Activated T-cell treated with anti-CD3 and anti-CD28 coated beads, Interleukin-2, amount 50 U/mL, for 4 hours (primary cell): ENCODE measurements at regions not wholly inside any gene's neighbourhood (a gene's known extent, or its start where the extent isn't known, plus 50 kb on each side); places are given as distances from the start of the nearest gene placed in this dataset.

Experiments
- ATAC-seq, 2 donors: fragments of 200-7000 bp; cut with Tn5 transposase; one replicate each; pipeline ENCODE4 v1.10.0; 2021
- DNase-seq: peaks from one replicate; pipeline ENCODE4 v3.0.0-alpha.2; 2020
- H3K27me3 Mint-ChIP-seq: one replicate; pipeline ENCODE4 v1.8.0; 2021; ENCODE audit warnings: low read depth, mixed read lengths
- H3K36me3 Mint-ChIP-seq: one replicate; pipeline ENCODE4 v1.8.0; 2022; ENCODE audit warnings: mixed read lengths; ENCODE audit not compliant: insufficient read depth
- H3K4me1 Mint-ChIP-seq: one replicate; pipeline ENCODE4 v1.8.0; 2021; ENCODE audit warnings: low read depth, mixed read lengths
- H3K4me3 Mint-ChIP-seq: one replicate; pipeline ENCODE4 v1.8.0; 2021; ENCODE audit warnings: mild to moderate bottlenecking, moderate library complexity, mixed read lengths
- H3K9me3 Mint-ChIP-seq: one replicate; pipeline ENCODE4 v1.8.0; 2021; ENCODE audit warnings: mixed read lengths

- ATAC-seq (no peak), DNase-seq (no peak)
- no peaks in the 10 kb centered on the region for H3K36me3 Mint-ChIP-seq
- no peak overlapping the region for H3K4me3 Mint-ChIP-seq
- H3K27me3 Mint-ChIP-seq = no peaks in the 10 kb centered on the region
- H3K4me1 Mint-ChIP-seq = no peaks in the 10 kb centered on the region
- H3K9me3 Mint-ChIP-seq = no peaks in the 10 kb centered on the region
These were observed 144.1 kb downstream of the SYF2 start for GRCh38 chr1:25088180-25088701.

DNA sequence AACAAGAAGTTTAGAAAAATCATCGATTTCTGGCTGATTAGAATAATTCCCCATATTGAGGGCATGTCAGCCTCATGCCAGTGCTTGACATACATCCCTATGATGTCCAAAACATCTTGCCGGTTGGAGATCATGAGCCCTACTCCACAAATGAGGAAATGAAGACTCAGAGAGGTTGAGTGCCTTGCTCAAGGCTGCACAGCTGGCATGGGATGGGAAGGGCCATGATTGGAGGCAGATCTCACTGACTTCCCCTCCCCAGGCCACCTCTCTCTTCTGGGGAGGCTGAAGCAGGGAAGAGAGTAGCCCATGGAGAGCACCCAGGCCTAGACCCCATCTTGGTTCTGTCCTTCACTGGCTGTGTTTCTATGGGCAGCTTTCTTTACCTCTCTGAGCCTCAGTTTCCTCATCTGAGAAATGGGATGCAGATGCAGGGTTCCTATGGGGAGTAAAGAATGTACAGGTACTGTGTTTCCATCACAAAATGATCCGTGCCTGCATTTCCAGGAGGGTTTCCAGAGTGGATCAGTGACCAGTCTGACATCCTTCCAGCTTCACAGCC, 145.7 kb downstream of the SYF2 start:
- Mint-ChIP-seq H3K36me3 (no peaks in the 10 kb centered on the region), H3K4me3 (no peak overlapping the region), H3K27me3 (no peaks in the 10 kb centered on the region), H3K9me3 (no peaks in the 10 kb centered on the region), H3K4me1 (no peaks in the 10 kb centered on the region)
- ATAC-seq (no peak), DNase-seq (no peak)

- no peaks in the 10 kb centered on the region for H3K9me3 Mint-ChIP-seq
- H3K36me3 Mint-ChIP-seq = no peaks in the 10 kb centered on the region
- no peak for DNase-seq
- H3K4me1 Mint-ChIP-seq = no peaks in the 10 kb centered on the region
- no peaks in the 10 kb centered on the region for H3K27me3 Mint-ChIP-seq
- ATAC-seq = no peak
- no peak overlapping the region for H3K4me3 Mint-ChIP-seq
These were observed 147.9 kb downstream of the SYF2 start for GRCh38 chr1:25084407-25084806.

DNA sequence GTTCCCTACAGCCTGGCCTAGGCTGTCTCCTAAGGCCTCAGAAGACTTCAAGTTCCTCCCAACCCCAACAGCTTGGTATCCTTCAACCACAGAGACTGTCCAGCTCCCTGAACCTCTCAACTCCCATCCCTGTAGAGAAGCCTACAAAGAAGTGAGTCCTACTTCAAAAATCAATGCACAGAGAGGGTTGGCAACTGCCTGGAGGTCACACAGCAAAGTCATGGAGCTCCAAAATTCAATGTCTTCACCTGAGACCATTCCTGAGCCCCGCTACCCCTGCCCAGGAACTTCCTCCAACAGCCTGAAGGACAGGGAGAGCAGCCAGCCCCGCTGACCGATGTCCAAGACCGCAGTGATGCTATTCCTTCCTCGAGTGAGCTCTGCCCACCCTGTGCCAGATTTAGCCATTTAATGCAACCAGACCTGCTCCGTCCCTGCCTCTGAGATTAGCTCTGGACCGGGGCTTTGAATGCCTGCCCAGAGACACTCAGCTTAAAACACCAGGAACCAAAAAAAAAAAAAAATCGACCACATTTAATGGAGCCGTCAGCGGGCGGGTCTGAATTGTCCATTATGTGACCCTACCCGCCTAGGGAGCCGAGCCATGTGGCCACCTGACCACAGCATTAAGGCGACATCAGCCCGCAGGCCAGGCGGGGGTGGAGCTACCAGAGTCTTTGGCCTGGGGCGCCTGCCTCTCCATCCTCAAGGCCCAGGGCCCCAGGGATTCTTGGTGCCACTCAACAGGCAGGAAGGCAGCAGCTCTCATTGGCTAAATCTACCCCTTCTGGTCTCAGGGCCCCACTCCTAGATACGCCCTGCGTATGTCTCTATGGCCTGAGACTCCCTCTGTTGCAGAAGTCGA, 148.6 kb downstream of the SYF2 start:
- H3K27me3 Mint-ChIP-seq = no peaks in the 10 kb centered on the region
- H3K4me3 Mint-ChIP-seq = no peak overlapping the region
- H3K9me3 Mint-ChIP-seq = no peaks in the 10 kb centered on the region
- DNase-seq (no peak), ATAC-seq (no peak)
- H3K4me1 Mint-ChIP-seq = no peaks in the 10 kb centered on the region
- no peaks in the 10 kb centered on the region for H3K36me3 Mint-ChIP-seq

DNA sequence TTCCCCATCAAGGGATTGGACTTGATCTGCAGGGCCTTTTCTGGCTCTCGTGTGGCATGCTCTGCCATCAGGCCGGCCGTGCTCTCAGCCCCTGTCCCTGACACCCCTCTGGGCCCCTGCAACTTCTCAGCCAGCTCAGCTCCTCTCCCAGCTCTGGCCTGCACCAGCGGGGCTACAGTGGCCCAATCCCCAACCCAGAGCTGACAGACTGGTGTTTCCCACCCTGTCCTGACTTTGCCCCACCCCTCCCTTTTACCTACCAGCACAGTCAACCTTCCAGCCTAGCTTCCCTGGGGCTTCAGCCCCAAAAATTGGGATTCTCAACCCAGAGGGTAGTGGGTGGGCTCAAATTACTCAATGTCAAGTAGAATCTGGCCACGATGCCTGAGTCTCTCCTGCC, 149.3 kb downstream of the SYF2 start:
- no peaks in the 10 kb centered on the region for H3K4me1 Mint-ChIP-seq
- DNase-seq = no peak
- no peaks in the 10 kb centered on the region for H3K36me3 Mint-ChIP-seq
- no peak for ATAC-seq
- H3K9me3 Mint-ChIP-seq = no peaks in the 10 kb centered on the region
- no peak overlapping the region for H3K4me3 Mint-ChIP-seq
- no peaks in the 10 kb centered on the region for H3K27me3 Mint-ChIP-seq

- Mint-ChIP-seq H3K36me3 (peaks cover 1% of the 10 kb centered on the region), H3K9me3 (peaks cover 1% of the 10 kb centered on the region), H3K27me3 (no peaks in the 10 kb centered on the region), H3K4me3 (no peak overlapping the region), H3K4me1 (no peaks in the 10 kb centered on the region)
- DNase-seq (no peak), ATAC-seq (no peak)
These were observed 149.9 kb downstream of the SYF2 start for GRCh38 chr1:25082216-25082899.

DNA sequence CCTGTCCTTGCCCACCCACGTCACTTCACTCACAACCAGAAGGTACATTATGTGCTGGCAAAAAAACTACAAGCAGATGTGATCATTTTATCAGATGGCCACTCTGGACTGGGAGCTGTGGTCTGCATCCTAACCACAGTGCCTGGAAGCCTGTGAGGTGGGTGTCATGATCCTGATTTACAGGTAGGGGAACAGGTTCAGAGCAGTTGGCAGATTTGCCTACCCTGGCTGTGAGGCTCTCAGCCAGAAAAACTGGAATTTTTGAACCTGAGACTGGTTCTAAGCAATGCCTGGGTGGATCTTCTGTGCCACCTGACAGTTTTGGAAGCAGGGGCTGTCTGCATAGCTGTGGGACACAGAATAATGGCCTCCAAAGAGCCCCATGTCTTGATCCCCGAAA, 150.8 kb downstream of the SYF2 start:
- Mint-ChIP-seq H3K9me3 (peaks cover 8% of the 10 kb centered on the region), H3K27me3 (no peaks in the 10 kb centered on the region), H3K4me3 (no peak overlapping the region), H3K4me1 (no peaks in the 10 kb centered on the region), H3K36me3 (peaks cover 4% of the 10 kb centered on the region)
- no peak for ATAC-seq
- no peak for DNase-seq

- DNase-seq (no peak), ATAC-seq (no peak)
- no peaks in the 10 kb centered on the region for H3K27me3 Mint-ChIP-seq
- H3K36me3 Mint-ChIP-seq = peaks cover 4% of the 10 kb centered on the region
- peaks cover 8% of the 10 kb centered on the region for H3K9me3 Mint-ChIP-seq
- no peaks in the 10 kb centered on the region for H3K4me1 Mint-ChIP-seq
- no peak overlapping the region for H3K4me3 Mint-ChIP-seq
These were observed 150.5 kb upstream of the RUNX3 start for GRCh38 chr1:25080294-25081209.

DNA sequence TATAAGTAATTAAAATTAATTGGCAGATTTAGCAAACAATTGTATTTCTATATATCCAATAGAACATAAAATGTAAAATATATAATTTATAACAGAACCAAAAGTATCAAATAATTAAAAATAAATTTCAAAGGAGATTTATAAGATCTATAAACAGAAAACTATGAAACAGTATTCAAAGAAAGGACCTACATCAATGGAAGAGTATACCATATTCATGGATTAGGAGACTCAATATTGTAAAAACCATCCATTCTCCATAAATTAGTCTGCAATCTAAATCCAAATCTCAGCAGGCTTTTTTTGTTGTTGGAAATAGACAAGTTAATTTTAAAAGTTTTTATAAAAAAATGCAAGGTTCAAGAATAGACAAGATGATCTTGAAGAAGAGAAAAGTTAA, 149.0 kb upstream of the RUNX3 start:
- ATAC-seq (no peak), DNase-seq (no peak)
- no peaks in the 10 kb centered on the region for H3K27me3 Mint-ChIP-seq
- peaks cover 8% of the 10 kb centered on the region for H3K9me3 Mint-ChIP-seq
- no peaks in the 10 kb centered on the region for H3K4me1 Mint-ChIP-seq
- H3K36me3 Mint-ChIP-seq = peaks cover 4% of the 10 kb centered on the region
- H3K4me3 Mint-ChIP-seq = no peak overlapping the region

- Mint-ChIP-seq H3K4me1 (no peaks in the 10 kb centered on the region), H3K36me3 (peaks cover 4% of the 10 kb centered on the region), H3K4me3 (no peak overlapping the region), H3K9me3 (peaks cover 8% of the 10 kb centered on the region), H3K27me3 (no peaks in the 10 kb centered on the region)
- DNase-seq (no peak), ATAC-seq (no peak)
These were observed 144.5 kb upstream of the RUNX3 start for GRCh38 chr1:25074351-25075227.

- DNase-seq (no peak), ATAC-seq (no peak)
- Mint-ChIP-seq H3K4me1 (no peaks in the 10 kb centered on the region), H3K36me3 (peaks cover 4% of the 10 kb centered on the region), H3K9me3 (peaks cover 8% of the 10 kb centered on the region), H3K4me3 (no peak overlapping the region), H3K27me3 (no peaks in the 10 kb centered on the region)
These were observed 143.7 kb upstream of the RUNX3 start for GRCh38 chr1:25073640-25074270.

DNA sequence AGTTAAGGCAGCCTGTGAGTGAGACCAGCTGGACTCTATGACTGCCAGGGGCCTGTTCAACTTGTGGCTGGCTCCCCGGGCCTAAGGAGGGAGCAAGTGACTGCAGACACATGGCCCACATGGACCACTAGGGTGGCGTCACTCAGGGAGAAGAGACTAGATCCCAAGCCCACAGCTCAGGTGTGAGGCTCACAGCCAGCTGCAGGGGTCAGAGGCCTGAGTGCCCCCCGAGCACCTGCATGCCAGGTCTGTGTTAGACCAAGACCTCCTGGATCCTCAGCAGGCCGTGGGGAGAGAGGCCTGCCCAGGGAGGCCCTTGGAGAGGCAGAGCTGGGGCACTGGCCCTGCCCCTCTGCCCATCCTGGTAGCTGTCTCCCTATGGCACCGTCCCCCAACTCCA, 142.4 kb upstream of the RUNX3 start:
- Mint-ChIP-seq H3K27me3 (no peaks in the 10 kb centered on the region), H3K9me3 (peaks cover 7% of the 10 kb centered on the region), H3K36me3 (peaks cover 4% of the 10 kb centered on the region), H3K4me3 (no peak overlapping the region), H3K4me1 (no peaks in the 10 kb centered on the region)
- DNase-seq (no peak), ATAC-seq (no peak)

DNA sequence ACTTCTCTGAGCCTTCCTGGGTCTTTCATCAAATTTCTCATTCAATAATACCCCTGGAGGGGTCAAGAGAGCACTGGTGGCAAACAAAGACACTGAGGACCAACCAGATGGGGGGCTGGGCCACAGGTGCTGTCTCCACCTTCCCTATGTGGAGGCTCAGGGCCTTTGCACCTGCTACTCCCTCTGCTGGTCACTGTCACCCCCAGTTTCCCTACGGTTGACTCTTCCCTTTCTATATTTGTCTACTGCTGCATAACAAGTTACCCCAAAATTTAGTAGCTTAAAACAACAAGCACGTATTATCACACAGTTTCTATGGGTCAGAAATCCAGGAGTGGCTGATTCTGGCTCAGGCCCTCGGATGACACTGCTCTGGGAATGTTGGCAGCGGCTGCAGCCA, 138.8 kb upstream of the RUNX3 start:
- no peak for ATAC-seq
- DNase-seq = no peak
- H3K36me3 Mint-ChIP-seq = no peaks in the 10 kb centered on the region
- H3K27me3 Mint-ChIP-seq = no peaks in the 10 kb centered on the region
- no peak overlapping the region for H3K4me3 Mint-ChIP-seq
- H3K9me3 Mint-ChIP-seq = no peaks in the 10 kb centered on the region
- H3K4me1 Mint-ChIP-seq = peaks cover 23% of the 10 kb centered on the region
